ENCODE measurements at regions not wholly inside any gene's neighbourhood (a gene's known extent, or its start where the extent isn't known, plus 50 kb on each side); places are given as distances from the start of the nearest gene placed in this dataset.

DNA sequence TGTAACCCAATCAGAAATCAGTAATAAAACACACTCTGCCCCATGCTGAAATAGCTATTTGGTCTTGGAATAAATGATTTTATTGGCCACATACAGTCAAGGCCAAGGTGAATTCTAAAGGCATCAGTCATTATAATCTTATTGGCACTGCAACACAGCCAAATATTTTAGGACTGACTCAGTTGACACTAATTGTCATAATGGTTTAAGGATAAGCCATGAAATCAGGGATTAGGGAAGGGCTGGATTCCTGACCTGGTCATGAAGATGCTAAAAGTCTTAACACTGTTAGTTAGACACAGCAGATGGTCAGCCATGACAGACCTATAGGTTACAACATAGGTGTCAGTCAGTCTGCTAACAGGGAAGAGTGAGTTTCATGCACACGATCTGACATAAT, 330.3 kb upstream of the NPSR1 start:
- no peaks in the 10 kb centered on the region for H3K4me1 ChIP-seq (ENCODE audit: insufficient read depth, insufficient read length)
- H3K27me3 ChIP-seq (ENCODE audit: insufficient read depth, insufficient read length), result no peaks in the 10 kb centered on the region
- no peaks in the 10 kb centered on the region for H3K9me3 ChIP-seq (ENCODE audit: insufficient read depth, low read length)
- H3K36me3 ChIP-seq (ENCODE audit: insufficient read depth, insufficient read length, low read length), result no peaks in the 10 kb centered on the region
- H3K4me3 ChIP-seq (ENCODE audit: insufficient read length, low read depth), result no peak overlapping the region
- no peak overlapping the region for H3K9ac ChIP-seq (ENCODE audit: insufficient read length, low read depth)
- TF ChIP-seq ZNF274 (IDR thresholded peaks at IDR 0.05; ENCODE audit: low read depth, low read length) (no peak), SUZ12 (IDR thresholded peaks at IDR 0.05; ENCODE audit: extremely low read depth, insufficient read depth, insufficient read length) (no peak), YY1 (IDR thresholded peaks at IDR 0.05; ENCODE audit: insufficient read depth, insufficient read length) (no peak)
- DNase-seq (ENCODE audit: low read depth, low spot score), result no peak

DNA sequence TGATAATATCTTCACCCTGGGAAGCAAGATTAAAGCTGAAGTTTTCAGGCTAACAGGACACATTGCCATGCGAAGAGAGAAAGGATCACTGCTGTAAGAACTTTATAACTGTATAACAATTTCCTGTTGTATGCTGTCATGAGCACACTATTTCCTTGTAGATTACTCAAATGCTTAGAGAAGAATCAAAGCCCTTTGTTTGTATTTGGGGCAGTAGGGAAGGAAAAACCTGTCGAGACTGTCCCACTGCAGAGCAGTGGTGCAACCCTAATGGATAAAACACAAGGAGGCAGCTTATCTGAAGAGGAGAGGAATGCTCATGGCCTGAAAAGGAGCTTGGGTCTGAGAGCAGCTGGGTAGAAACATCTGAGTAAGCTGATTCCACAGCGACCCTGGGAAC, 327.7 kb upstream of the NPSR1 start:
- Histone ChIP-seq H3K4me3 (ENCODE audit: insufficient read length, low read depth) (no peak overlapping the region), H3K9me3 (ENCODE audit: insufficient read depth, low read length) (no peaks in the 10 kb centered on the region), H3K27me3 (ENCODE audit: insufficient read depth, insufficient read length) (no peaks in the 10 kb centered on the region), H3K4me1 (ENCODE audit: insufficient read depth, insufficient read length) (no peaks in the 10 kb centered on the region), H3K36me3 (ENCODE audit: insufficient read depth, insufficient read length, low read length) (no peaks in the 10 kb centered on the region), H3K9ac (ENCODE audit: insufficient read length, low read depth) (no peak overlapping the region)
- DNase-seq (ENCODE audit: low read depth, low spot score), result no peak
- TF ChIP-seq YY1 (IDR thresholded peaks at IDR 0.05; ENCODE audit: insufficient read depth, insufficient read length) (no peak), SUZ12 (IDR thresholded peaks at IDR 0.05; ENCODE audit: extremely low read depth, insufficient read depth, insufficient read length) (no peak), ZNF274 (IDR thresholded peaks at IDR 0.05; ENCODE audit: low read depth, low read length) (no peak)

DNA sequence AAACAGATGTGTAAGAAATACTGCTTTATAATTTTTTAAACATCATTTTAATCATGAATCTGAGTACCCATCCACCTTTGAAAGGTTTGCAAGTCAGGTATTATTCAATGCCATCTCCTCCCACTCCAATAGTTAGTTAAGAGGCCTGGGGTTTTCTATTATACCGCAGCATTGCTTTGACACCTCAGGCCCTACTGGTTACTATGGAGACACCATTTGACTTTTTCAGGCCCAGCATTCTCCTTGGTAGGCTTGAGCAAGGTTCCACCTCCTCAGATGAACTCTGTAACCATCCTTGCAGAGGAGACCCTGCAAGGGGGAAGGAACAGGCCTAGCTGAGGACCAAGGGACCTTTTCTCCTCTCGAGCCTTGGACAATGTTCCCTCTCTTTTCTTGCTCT, 326.9 kb upstream of the NPSR1 start:
- H3K9ac ChIP-seq (ENCODE audit: insufficient read length, low read depth), result no peak overlapping the region
- H3K27me3 ChIP-seq (ENCODE audit: insufficient read depth, insufficient read length), result no peaks in the 10 kb centered on the region
- TF ChIP-seq YY1 (IDR thresholded peaks at IDR 0.05; ENCODE audit: insufficient read depth, insufficient read length), result no peak
- no peak for TF ChIP-seq ZNF274 (IDR thresholded peaks at IDR 0.05; ENCODE audit: low read depth, low read length)
- TF ChIP-seq SUZ12 (IDR thresholded peaks at IDR 0.05; ENCODE audit: extremely low read depth, insufficient read depth, insufficient read length), result no peak
- H3K4me3 ChIP-seq (ENCODE audit: insufficient read length, low read depth), result no peak overlapping the region
- no peak for DNase-seq (ENCODE audit: low read depth, low spot score)
- H3K36me3 ChIP-seq (ENCODE audit: insufficient read depth, insufficient read length, low read length), result no peaks in the 10 kb centered on the region
- no peaks in the 10 kb centered on the region for H3K9me3 ChIP-seq (ENCODE audit: insufficient read depth, low read length)
- no peaks in the 10 kb centered on the region for H3K4me1 ChIP-seq (ENCODE audit: insufficient read depth, insufficient read length)

DNA sequence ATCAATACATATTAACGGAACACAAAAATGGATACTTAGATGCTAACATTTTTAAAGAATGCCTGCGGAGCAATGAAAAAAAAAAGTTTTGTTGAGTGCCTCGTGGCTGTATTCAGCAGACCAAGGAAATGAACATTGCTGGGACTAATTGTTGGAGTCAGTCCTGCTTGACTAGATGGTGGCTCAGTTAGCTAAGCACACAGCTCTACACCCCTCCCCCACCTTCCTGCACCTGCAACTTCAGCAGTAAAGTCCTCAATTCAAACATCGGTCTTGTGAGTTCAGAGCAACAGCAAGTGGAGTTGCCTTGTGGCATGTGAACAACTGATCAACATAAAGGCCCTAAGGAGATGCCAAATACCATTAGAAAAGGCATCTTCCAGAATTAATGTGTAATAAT, 326.0 kb upstream of the NPSR1 start:
- no peak for DNase-seq (ENCODE audit: low read depth, low spot score)
- no peak overlapping the region for H3K4me3 ChIP-seq (ENCODE audit: insufficient read length, low read depth)

DNA sequence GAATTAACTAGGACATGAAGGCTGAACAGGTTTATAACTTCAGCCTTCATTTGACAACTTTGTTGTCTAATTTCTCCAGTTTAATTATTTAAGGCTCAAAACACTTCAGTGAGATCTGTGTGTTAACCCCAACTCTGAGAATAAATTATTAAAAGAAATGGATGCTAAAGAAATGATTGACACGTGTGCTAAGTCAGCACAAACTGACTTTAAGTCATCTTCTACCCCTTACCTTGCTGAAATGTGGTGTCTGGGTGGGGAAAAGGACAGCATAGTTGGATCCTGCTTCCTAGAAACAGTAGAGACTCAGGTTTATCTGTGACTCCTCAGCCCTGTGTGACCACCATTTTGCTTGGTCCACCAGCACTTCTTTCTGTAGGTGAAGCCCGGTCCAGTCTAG, 324.8 kb upstream of the NPSR1 start:
- H3K36me3 ChIP-seq (ENCODE audit: insufficient read depth, insufficient read length, low read length), result no peaks in the 10 kb centered on the region

More for the DNA sequence above, 326.0 kb upstream of the NPSR1 start:
- TF ChIP-seq YY1 (IDR thresholded peaks at IDR 0.05; ENCODE audit: insufficient read depth, insufficient read length) (no peak), SUZ12 (IDR thresholded peaks at IDR 0.05; ENCODE audit: extremely low read depth, insufficient read depth, insufficient read length) (no peak), ZNF274 (IDR thresholded peaks at IDR 0.05; ENCODE audit: low read depth, low read length) (no peak)
- H3K9me3 ChIP-seq (ENCODE audit: insufficient read depth, low read length), result no peaks in the 10 kb centered on the region
- H3K36me3 ChIP-seq (ENCODE audit: insufficient read depth, insufficient read length, low read length), result no peaks in the 10 kb centered on the region
- H3K27me3 ChIP-seq (ENCODE audit: insufficient read depth, insufficient read length), result no peaks in the 10 kb centered on the region
- H3K9ac ChIP-seq (ENCODE audit: insufficient read length, low read depth), result no peak overlapping the region
- H3K4me1 ChIP-seq (ENCODE audit: insufficient read depth, insufficient read length), result no peaks in the 10 kb centered on the region

DNA sequence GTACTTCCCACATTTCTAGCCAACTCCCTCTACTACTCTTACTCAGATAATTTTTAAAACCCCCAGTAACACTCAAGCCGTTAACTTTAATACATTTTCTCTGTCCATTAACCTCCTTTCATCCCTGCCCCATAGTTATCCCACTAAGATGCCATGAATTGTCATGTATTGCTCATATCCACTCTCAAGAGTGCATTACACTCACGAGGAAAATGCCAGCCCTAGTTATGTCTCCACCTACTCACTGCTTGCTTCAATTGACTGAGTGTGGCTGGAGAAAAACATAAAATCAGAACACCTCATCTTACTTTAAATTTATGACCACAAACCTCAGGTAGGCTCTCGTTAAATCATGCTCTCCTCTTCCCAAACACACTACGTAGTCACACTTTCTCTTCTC, 324.1 kb upstream of the NPSR1 start:
- H3K4me3 ChIP-seq (ENCODE audit: insufficient read length, low read depth), result no peak overlapping the region
- DNase-seq (ENCODE audit: low read depth, low spot score), result no peak
- H3K4me1 ChIP-seq (ENCODE audit: insufficient read depth, insufficient read length), result no peaks in the 10 kb centered on the region
- H3K9me3 ChIP-seq (ENCODE audit: insufficient read depth, low read length), result no peaks in the 10 kb centered on the region
- H3K27me3 ChIP-seq (ENCODE audit: insufficient read depth, insufficient read length), result no peaks in the 10 kb centered on the region
- no peak overlapping the region for H3K9ac ChIP-seq (ENCODE audit: insufficient read length, low read depth)
- H3K36me3 ChIP-seq (ENCODE audit: insufficient read depth, insufficient read length, low read length), result no peaks in the 10 kb centered on the region
- no peak for TF ChIP-seq ZNF274 (IDR thresholded peaks at IDR 0.05; ENCODE audit: low read depth, low read length)
- no peak for TF ChIP-seq SUZ12 (IDR thresholded peaks at IDR 0.05; ENCODE audit: extremely low read depth, insufficient read depth, insufficient read length)
- TF ChIP-seq YY1 (IDR thresholded peaks at IDR 0.05; ENCODE audit: insufficient read depth, insufficient read length), result no peak

More for the DNA sequence above, 324.8 kb upstream of the NPSR1 start:
- no peaks in the 10 kb centered on the region for H3K9me3 ChIP-seq (ENCODE audit: insufficient read depth, low read length)
- no peak overlapping the region for H3K4me3 ChIP-seq (ENCODE audit: insufficient read length, low read depth)
- H3K27me3 ChIP-seq (ENCODE audit: insufficient read depth, insufficient read length), result no peaks in the 10 kb centered on the region
- DNase-seq (ENCODE audit: low read depth, low spot score), result no peak
- H3K4me1 ChIP-seq (ENCODE audit: insufficient read depth, insufficient read length), result no peaks in the 10 kb centered on the region
- no peak overlapping the region for H3K9ac ChIP-seq (ENCODE audit: insufficient read length, low read depth)
- TF ChIP-seq YY1 (IDR thresholded peaks at IDR 0.05; ENCODE audit: insufficient read depth, insufficient read length), result no peak
- TF ChIP-seq SUZ12 (IDR thresholded peaks at IDR 0.05; ENCODE audit: extremely low read depth, insufficient read depth, insufficient read length), result no peak
- TF ChIP-seq ZNF274 (IDR thresholded peaks at IDR 0.05; ENCODE audit: low read depth, low read length), result no peak

DNA sequence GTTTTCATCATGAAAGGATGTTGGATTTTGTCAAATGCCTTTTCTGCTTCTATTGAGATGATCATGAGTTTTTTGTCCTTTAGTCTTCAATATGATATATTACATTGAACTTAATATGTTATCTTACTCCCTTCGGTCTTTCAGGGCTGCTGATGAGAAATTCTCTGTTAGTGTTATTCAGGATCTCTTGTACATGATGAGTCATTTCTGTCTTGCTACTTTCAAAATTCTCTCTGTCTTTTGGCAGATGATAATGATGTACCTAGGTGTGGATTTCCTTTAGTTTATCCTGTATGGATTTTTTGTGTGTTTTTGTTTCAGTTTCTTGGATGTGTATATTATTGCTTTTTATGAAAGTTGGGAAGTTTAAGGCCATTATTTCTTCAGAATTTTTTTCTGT, 320.9 kb upstream of the NPSR1 start:
- TF ChIP-seq YY1 (IDR thresholded peaks at IDR 0.05; ENCODE audit: insufficient read depth, insufficient read length), result no peak
- no peak for TF ChIP-seq ZNF274 (IDR thresholded peaks at IDR 0.05; ENCODE audit: low read depth, low read length)
- no peak for TF ChIP-seq SUZ12 (IDR thresholded peaks at IDR 0.05; ENCODE audit: extremely low read depth, insufficient read depth, insufficient read length)
- H3K4me3 ChIP-seq (ENCODE audit: insufficient read length, low read depth), result no peak overlapping the region

More for the DNA sequence above, 320.9 kb upstream of the NPSR1 start:
- no peak for DNase-seq (ENCODE audit: low read depth, low spot score)
- no peaks in the 10 kb centered on the region for H3K36me3 ChIP-seq (ENCODE audit: insufficient read depth, insufficient read length, low read length)
- H3K9ac ChIP-seq (ENCODE audit: insufficient read length, low read depth), result no peak overlapping the region
- no peaks in the 10 kb centered on the region for H3K27me3 ChIP-seq (ENCODE audit: insufficient read depth, insufficient read length)
- no peaks in the 10 kb centered on the region for H3K4me1 ChIP-seq (ENCODE audit: insufficient read depth, insufficient read length)
- H3K9me3 ChIP-seq (ENCODE audit: insufficient read depth, low read length), result no peaks in the 10 kb centered on the region
